ENCODE measurements at regions not wholly inside any gene's neighbourhood (a gene's known extent, or its start where the extent isn't known, plus 50 kb on each side); places are given as distances from the start of the nearest gene placed in this dataset.

GRCh38 chr6:6895929-6896328 is 211.8 kb upstream of the RREB1 start:
- no peak for TF ChIP-seq CTCF (IDR thresholded peaks at IDR 0.05; ENCODE audit: low read length)
- no peak for TF ChIP-seq EZH2 (IDR thresholded peaks at IDR 0.05; ENCODE audit: borderline replicate concordance, low read length)
